ENCODE measurements at regions not wholly inside any gene's neighbourhood (a gene's known extent, or its start where the extent isn't known, plus 50 kb on each side); places are given as distances from the start of the nearest gene placed in this dataset.
"Not testable (repeated sequence)": the region's sequence is repeated elsewhere in the genome, so short reads cannot be mapped to it uniquely, and the experiment has no call there.

DNA sequence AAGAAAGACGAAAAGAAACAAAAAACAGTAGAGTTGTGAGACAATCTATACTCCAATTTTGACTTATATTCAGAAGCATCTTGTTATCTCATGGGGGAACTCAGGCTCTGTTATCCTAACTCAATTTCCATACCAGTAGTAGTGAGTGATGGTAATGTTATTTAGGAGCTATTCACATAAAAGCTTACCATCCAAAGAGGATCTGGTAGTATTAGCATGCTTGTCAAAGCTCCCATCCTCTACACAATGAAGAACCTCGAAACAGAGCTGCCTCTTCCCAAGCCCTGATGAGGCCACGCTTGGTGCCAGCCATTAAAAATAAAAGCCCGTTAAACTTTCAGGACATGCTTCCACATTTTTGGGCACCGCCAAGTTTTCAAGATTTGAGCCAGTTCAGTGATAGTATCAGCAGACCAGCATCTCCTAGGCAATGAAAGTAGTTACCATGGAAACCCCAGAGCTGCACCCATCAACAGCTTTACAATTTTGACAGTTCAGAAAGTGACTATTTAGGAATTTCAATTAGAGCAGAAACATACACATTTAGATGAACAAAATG lies 173.3 kb downstream of the CD83 start:
- Histone ChIP-seq H3K36me3 (no peaks in the 10 kb centered on the region), H3K4me3 (no peak overlapping the region), H3K4me1 (peaks cover 0 to 7% (median 0%) of the 10 kb centered on the region in 4 donors), H3K27me3 (no peaks in the 10 kb centered on the region), H3K9me3 (no peaks in the 10 kb centered on the region), H3K27ac (no peak overlapping the region)
- WGBS, 2 donors: 90% methylated on average over 5 of the region's 5 CpGs
- no peak for ATAC-seq (ENCODE audit: low FRiP score in 2 of 2)
- no peak for TF ChIP-seq POLR2AphosphoS5 (IDR thresholded peaks at IDR 0.05)
- no peak for TF ChIP-seq EP300 (IDR thresholded peaks at IDR 0.05)
- DNase-seq: no peak

DNA sequence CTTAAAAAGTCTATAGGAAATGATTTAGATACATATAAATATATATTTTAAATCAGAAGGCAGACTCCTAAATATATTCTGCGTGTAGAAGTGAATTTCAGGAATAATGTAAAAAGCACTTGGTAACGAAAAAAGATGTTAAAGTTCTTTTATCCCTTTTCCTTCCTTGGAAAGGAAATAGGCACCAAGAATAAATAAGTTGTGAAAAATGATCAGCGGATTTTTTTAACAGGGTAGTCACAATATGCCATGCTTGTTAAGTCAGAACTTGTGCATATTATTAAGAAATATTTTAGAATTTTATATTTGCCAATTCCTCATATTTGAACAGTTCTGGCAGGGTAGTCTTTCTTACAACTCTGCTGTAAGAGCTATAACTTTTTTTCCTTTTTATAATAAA lies 173.8 kb downstream of the CD83 start:
- DNase-seq: no peak
- Histone ChIP-seq H3K4me1 (peaks cover 0 to 7% (median 0%) of the 10 kb centered on the region in 4 donors), H3K36me3 (no peaks in the 10 kb centered on the region), H3K27ac (no peak overlapping the region), H3K27me3 (no peaks in the 10 kb centered on the region), H3K9me3 (no peaks in the 10 kb centered on the region), H3K4me3 (no peak overlapping the region)
- TF ChIP-seq EP300 (IDR thresholded peaks at IDR 0.05) (no peak), POLR2A (IDR thresholded peaks at IDR 0.05) (no peak), POLR2AphosphoS5 (IDR thresholded peaks at IDR 0.05) (no peak)
- TF ChIP-seq, protein P1, sequence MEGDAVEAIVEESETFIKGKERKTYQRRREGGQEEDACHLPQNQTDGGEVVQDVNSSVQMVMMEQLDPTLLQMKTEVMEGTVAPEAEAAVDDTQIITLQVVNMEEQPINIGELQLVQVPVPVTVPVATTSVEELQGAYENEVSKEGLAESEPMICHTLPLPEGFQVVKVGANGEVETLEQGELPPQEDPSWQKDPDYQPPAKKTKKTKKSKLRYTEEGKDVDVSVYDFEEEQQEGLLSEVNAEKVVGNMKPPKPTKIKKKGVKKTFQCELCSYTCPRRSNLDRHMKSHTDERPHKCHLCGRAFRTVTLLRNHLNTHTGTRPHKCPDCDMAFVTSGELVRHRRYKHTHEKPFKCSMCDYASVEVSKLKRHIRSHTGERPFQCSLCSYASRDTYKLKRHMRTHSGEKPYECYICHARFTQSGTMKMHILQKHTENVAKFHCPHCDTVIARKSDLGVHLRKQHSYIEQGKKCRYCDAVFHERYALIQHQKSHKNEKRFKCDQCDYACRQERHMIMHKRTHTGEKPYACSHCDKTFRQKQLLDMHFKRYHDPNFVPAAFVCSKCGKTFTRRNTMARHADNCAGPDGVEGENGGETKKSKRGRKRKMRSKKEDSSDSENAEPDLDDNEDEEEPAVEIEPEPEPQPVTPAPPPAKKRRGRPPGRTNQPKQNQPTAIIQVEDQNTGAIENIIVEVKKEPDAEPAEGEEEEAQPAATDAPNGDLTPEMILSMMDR (IDR thresholded peaks at IDR 0.05): no peak
- WGBS, 2 donors: 83 to 87% methylated on average over 3 of the region's 3 CpGs
- no peak for ATAC-seq (ENCODE audit: low FRiP score in 2 of 2)

DNA sequence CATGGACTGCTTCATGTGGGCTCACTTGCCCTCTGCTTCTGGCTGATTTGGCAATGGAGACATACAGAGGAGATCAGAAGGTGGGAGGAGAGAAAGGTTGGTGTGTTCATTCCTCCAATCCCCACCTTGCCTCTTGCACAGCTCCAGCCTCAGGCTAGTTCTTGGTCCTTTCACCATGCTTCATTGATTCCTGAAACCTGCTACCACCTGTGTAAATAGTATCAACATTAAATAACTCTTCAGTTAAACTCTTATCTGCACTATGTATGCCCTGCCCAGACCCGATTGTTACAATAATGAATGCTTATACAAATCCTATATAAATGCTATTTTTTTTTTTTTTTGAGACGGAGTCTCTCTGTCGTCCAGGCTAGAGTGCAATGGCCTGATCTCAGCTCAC lies 174.5 kb downstream of the CD83 start:
- Histone ChIP-seq H3K36me3 (no peaks in the 10 kb centered on the region), H3K4me1 (peaks cover 0 to 7% (median 0%) of the 10 kb centered on the region in 4 donors), H3K4me3 (no peak overlapping the region), H3K27me3 (no peaks in the 10 kb centered on the region), H3K9me3 (no peaks in the 10 kb centered on the region), H3K27ac (no peak overlapping the region)
- WGBS, 2 donors: 86 to 89% methylated on average over 3 of the region's 3 CpGs
- DNase-seq (no peak), ATAC-seq (ENCODE audit: low FRiP score in 2 of 2) (no peak)
- TF ChIP-seq, protein P1 (IDR thresholded peaks at IDR 0.05): no peak
- TF ChIP-seq POLR2AphosphoS5 (IDR thresholded peaks at IDR 0.05) (no peak), EP300 (IDR thresholded peaks at IDR 0.05) (no peak), POLR2A (IDR thresholded peaks at IDR 0.05) (no peak)

DNA sequence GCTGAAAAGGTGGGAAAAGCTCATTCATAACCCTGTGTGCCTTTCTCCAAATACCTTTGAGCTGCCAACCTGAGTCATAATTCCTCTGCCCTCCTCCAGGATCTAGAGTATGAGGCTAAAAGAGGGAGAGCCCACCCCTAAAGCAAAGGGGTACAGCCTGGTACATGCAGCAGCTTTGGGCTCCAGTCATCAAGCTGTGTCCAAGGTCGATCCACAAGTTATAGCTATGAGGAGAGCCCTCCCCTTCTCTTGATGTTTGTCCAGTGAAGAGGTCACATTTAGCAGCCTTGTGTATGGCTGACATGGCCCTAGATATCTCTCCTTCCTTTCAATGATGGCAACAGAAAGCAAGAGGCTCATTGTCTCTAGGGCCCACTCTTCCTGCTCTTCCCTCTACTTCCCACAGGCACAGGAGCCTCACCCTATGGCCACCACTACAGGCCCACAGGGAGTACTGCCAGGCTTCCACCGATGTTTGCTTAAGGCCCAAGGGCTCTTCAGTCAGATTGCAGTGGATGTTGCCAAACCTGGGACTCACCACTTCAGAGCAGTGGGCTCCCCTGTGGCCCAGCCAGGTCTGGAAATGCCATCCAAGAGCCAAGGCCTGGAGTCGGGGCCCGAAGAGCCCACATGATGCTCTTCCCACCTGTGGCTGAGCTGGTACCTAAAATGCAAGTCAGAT lies 176.8 kb downstream of the CD83 start:
- TF ChIP-seq POLR2AphosphoS5 (IDR thresholded peaks at IDR 0.05): peak in 1 of 2 donors; percentile 32
- TF ChIP-seq, protein P1 (IDR thresholded peaks at IDR 0.05): peak in 2 of 6 experiments; percentile 10 to 44
- no peak for TF ChIP-seq POLR2A (IDR thresholded peaks at IDR 0.05)
- peak in 1 of 4 donors; percentile 56 for TF ChIP-seq EP300 (IDR thresholded peaks at IDR 0.05)
- H3K27me3 ChIP-seq: no peaks in the 10 kb centered on the region
- DNase-seq: peak in 1 of 2 donors; percentile 86
- WGBS, 2 donors: 71 to 74% methylated on average over 4 of the region's 4 CpGs
- no peaks in the 10 kb centered on the region for H3K9me3 ChIP-seq
- peak; percentile 53 to 87 for ATAC-seq (ENCODE audit: low FRiP score in 2 of 2)
- H3K36me3 ChIP-seq: no peaks in the 10 kb centered on the region
- H3K4me3 ChIP-seq: no peak overlapping the region
- peak overlapping the region in 1 of 4 donors; percentile 40 for H3K27ac ChIP-seq
- peaks cover 0 to 7% (median 0%) of the 10 kb centered on the region in 4 donors for H3K4me1 ChIP-seq

DNA sequence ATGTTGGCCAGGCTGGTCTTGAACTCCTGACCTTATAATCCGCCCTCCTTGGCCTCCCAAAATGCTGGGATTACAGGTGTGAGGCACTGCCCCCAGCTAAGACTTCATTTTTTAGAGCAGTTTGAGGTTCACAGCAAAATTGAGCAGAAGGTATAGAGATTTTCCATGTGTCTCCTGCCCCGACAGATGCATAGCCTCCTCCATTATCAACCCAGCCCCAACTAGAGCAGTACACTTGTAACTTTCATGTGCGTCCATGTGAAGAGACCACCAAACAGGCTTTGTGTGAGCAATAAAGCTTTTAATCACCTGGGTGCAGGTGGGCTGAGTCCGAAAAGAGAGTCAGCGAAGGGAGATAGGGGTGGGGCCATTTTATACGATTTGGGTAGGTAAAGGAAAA lies 179.1 kb downstream of the CD83 start:
- H3K36me3 ChIP-seq; H3K9me3 ChIP-seq; H3K27me3 ChIP-seq; H3K4me1 ChIP-seq; ATAC-seq (ENCODE audit: low FRiP score in 2 of 2); DNase-seq; H3K4me3 ChIP-seq; H3K27ac ChIP-seq: not testable (repeated sequence)
- WGBS, 2 donors: 89 to 95% methylated on average over 6 of the region's 6 CpGs

DNA sequence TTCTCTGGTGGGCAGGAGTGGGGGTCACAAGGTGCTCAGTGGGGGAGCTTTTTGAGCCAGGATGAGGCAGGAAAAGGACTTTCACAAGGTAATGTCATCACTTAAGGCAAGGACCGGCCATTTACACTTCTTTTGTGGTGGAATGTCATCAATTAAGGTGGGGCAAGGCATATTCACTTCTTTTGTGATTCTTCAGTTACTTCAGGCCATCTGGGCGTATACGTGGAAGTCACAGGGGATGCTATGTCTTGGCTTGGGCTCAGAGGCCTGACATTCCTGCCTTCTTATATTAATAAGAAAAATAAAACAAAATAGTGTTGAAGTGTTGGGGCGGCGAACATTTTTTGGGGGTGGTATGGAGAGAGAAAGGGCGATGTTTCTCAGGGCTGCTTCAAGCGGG lies 179.5 kb downstream of the CD83 start:
- H3K36me3 ChIP-seq; H3K4me1 ChIP-seq; ATAC-seq (ENCODE audit: low FRiP score in 2 of 2); H3K4me3 ChIP-seq; DNase-seq; H3K27ac ChIP-seq; H3K9me3 ChIP-seq; H3K27me3 ChIP-seq: not testable (repeated sequence)
- WGBS, 2 donors: 95% methylated on average over 7 of the region's 7 CpGs

DNA sequence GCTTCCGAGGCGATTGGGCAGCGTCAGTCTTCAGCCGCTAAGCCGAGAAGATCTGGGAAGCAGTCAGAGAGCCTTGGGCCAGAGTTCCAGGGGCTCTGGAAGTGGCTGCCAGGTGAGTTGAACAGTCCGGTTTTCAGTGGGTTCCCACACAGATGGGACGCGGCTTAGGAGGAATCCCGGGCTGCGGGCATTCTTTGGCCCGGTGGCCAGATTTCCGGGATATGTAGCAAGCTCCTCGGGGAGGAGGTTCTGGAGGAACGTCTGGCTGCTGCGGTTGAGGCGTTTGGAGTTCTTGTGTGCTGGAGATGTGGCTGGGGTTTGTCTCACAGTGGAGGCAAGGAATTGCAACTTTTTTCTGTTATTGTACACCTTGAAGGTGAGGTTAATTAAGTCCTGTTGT lies 182.6 kb downstream of the CD83 start:
- WGBS, 2 donors: 86 to 91% methylated on average over 15 to 16 of the region's 16 CpGs
- not testable (repeated sequence) for H3K27me3 ChIP-seq; H3K4me1 ChIP-seq; ATAC-seq (ENCODE audit: low FRiP score in 2 of 2); H3K4me3 ChIP-seq; H3K36me3 ChIP-seq; H3K9me3 ChIP-seq
- H3K27ac ChIP-seq: peak overlapping the region in 1 of 4 donors; percentile 28
- peak in 1 of 2 donors; percentile 29 for DNase-seq

DNA sequence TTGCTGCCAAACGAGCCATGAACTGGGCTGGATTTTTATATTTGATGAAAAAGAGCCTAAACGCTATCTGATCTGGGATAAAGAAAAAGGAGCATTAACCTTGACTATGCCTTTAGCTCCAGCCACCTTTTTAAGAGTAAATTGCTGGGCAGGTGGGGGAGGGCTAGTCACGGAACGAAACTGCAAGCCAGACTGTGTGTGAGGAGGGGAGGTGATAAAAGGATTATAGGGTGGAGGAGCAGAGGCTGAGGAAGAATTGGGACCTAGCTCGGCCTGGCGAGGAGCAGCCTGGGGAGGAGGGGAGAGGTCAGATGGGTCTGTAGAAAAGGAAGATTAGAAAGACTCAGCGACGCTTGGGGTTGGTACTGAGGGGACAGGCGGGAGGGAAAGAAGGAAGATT lies 183.1 kb downstream of the CD83 start:
- not testable (repeated sequence) for H3K36me3 ChIP-seq; H3K9me3 ChIP-seq; DNase-seq; H3K27ac ChIP-seq; H3K4me3 ChIP-seq; H3K4me1 ChIP-seq; H3K27me3 ChIP-seq; ATAC-seq (ENCODE audit: low FRiP score in 2 of 2)
- WGBS, 2 donors: 79 to 84% methylated on average over 5 to 8 of the region's 9 CpGs

DNA sequence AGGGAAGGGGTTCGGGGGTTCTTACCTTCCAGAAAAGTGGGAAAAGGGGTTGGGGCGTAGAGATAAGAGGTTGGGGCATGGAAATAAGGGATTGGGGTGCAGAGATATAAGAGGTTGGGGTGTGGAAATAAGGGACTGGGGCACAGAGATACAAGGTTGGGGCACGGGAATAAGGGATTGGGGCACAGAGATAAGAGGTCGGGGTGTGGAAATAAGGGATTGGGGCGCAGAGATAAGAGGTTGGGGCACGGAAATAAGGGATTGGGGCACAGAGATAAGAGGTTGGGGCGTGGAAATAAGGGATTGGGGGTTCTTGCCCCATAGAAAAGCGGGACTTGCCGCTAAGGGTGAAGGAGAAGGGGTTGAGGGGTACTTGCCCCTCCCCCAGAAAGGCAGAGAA lies 183.9 kb downstream of the CD83 start:
- not testable (repeated sequence) for H3K4me3 ChIP-seq; H3K36me3 ChIP-seq; ATAC-seq (ENCODE audit: low FRiP score in 2 of 2); H3K27ac ChIP-seq; DNase-seq; H3K27me3 ChIP-seq; H3K9me3 ChIP-seq
- 92% methylated on average over 9 of the region's 9 CpGs for WGBS, 2 donors
- H3K4me1 ChIP-seq: peaks cover 0 to 17% (median 0%) of the 10 kb centered on the region in 4 donors

Measured in upper lobe of left lung (tissue), 6 donors.